ENCODE measurements at regions not wholly inside any gene's neighbourhood (a gene's known extent, or its start where the extent isn't known, plus 50 kb on each side); places are given as distances from the start of the nearest gene placed in this dataset.
A peak's percentile ranks its signal among the peaks of the same experiment; 100 is the strongest.

DNA sequence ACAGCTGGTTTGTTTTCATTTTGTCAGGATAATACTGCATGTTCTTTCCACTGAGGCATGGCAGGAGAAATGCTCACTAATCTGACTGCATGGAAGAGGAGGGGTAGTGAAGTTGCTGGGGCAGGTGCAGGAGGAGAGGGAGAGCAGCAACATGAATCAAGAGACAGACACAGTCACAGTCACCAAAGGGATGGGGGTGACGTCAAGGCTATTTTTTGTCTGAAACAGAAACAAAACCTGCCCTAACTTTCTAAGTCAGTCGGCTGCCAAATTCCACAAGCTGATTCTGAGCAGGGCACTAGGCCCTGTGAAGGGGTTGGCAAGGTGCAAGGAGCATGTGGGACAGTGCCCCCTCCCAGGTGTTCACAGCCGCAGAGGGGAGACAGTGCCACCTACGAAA lies 186.6 kb upstream of the NSMCE3 start:
- no peak for DNase-seq (ENCODE audit: low read depth in 2 of 2)

DNA sequence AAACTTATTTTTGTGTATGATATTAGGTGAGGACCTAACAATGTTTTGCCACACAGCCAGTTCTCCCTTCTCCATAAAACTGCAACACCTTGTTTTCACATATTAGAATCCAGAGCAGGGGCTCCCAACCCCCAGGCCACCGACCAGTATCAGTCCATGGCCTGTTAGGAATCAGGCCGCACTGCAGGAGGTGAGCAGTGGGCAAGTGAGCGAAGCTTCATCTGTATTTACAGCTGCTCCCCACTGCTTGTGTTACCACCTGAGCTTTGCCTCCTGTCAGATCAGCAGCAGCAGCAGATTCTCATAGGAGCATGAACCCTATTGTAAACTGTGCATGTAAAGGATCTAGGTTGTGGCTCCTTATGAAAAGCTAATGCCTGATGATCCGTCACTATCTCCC lies 185.9 kb upstream of the NSMCE3 start:
- no peak for DNase-seq (ENCODE audit: low read depth in 2 of 2)

DNA sequence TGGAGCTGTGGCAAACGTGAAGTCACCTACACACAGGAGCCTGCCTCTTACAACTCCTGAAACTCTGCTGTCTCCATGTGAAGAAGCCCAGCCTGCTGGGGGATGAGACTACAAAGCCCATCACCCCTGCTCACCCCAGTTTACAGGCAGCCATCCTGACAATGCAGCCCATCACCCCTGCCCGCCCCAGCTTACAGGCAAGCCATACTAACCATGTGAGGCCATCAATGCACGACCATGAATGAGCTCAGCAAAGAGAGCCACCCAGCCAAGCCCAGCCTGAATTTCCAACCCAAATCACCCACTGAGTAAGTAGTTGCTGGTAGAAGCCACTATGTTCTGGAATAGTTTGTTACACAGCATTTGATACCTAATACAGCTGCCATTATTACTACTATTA lies 185.4 kb upstream of the NSMCE3 start:
- DNase-seq (ENCODE audit: low read depth in 2 of 2): no peak

DNA sequence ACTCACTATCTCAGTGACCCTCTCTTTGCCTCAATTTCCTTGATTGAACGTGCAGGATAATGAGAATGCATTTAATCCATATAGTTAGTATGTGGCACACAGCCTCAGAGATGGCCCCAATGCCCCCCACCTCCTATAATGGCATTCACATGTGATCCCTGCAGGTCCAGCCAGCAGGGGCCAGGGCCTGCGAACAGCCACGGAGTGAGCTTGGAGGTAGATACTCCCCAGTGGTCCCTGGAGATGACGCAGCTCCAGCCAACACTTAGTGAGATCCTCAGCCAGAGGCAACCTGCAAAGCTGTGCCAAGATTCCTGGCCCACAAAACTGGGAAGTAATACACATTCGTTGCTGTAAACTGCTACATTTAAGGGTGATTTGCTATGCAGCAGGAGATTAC lies 184.9 kb upstream of the NSMCE3 start:
- DNase-seq (ENCODE audit: low read depth in 2 of 2): no peak

DNA sequence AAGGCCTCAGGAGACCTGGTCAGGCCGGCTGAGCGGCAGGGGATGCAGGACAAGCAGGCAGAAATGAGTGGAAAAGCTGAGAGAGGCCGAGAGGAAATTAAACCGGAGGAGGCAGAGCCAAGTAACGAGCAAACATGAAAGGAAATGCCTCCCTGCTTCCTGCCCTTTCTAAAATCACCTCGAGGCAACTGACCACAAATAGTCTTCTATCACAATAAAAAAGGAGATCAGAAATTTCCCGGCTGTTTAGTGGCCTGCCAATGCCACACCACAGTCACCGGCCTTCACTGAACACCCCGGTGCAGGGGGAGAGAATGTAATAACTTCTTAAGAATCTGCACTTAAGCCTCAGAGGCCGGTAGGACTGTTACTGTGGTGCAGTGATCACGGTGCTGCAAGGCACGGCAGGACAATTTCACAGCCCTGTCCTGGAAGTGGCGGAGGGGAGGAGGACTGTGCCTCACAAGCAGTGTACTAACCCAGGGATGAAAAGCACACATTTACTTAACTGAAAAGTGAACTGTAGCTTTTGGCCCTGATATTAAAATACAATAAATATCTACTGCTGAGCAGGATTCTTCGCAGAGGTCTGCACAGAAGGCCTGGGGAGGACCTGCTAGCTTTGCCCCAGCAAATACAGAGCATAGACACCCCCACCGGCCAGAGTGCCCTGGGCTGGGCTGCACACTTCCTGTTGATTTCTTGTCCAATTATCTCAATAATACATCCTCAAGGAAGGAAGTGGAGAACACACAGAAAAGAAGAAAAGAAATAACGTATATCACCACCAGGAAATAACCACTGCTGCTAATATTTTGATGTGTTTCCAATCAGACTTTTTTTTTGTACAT lies 183.5 kb upstream of the NSMCE3 start:
- DNase-seq (ENCODE audit: low read depth in 2 of 2): peak in 1 of 2 donors; percentile 6

DNA sequence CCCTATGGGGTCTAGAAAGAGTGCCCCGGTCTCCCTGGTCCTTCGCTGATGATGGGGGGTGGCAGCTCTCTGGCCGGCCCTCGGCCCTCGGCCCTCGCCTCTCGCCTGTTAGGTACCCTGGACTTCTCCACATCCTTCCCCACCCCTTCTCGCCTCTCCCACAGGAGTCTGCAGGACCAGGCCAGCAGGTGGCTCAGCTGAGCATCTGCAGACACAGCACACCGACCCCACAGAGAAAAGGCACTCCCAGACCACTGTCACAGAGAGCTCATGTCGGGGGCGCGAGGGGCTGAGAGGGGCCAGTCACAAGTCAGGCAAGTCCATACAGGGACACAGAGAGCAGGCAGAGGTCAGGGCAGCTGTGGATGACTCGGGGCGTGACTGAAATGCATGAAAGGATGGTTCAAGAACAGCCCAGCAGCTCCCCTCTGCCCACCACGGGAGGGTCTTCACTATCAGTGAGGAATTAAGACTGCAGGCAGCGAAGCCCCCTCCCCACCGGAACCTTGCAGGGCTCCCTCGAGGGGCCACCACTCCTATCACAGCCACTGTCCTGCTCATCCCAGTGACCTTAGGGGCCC lies 181.7 kb upstream of the NSMCE3 start:
- DNase-seq (ENCODE audit: low read depth in 2 of 2): no peak

DNA sequence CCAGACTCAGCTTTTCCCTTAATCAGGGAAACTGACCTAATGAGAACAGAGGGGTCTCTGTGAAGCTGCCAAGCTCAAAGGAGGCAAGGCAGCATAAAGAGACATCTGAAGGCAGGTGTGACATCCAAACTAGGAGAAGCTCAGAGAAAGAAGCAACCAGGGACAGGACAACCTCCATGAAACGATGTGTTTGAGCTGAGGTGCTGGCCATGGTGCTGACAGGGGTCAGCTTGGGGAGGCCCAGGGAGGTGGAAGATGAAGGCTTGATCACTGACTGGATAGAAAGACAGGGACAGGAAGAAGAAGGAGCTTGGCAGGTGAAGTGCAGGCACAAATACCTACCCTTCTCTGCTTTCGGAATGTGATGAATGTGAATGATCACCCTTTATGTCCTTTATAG lies 179.5 kb upstream of the NSMCE3 start:
- DNase-seq (ENCODE audit: low read depth in 2 of 2): peak in 1 of 2 donors; percentile 10

DNA sequence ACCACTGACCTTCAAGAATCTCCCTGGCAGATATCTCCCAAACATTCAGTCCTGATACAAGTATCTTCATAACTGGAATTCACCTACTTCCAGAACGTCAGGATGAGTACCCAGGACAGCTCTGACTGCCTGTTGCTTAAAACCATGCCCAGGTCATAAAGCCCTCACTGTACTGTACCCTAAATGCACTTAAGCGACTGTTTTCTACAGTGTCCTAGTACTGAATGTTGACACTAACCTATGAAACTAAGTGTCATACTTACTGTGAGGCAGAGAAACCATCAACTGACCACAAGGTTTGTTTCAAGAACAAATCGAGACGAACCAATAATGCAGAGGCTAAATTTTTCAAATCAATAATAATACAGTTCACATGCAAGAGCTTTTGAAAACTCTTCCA lies 178.7 kb upstream of the NSMCE3 start:
- DNase-seq (ENCODE audit: low read depth in 2 of 2): no peak

DNA sequence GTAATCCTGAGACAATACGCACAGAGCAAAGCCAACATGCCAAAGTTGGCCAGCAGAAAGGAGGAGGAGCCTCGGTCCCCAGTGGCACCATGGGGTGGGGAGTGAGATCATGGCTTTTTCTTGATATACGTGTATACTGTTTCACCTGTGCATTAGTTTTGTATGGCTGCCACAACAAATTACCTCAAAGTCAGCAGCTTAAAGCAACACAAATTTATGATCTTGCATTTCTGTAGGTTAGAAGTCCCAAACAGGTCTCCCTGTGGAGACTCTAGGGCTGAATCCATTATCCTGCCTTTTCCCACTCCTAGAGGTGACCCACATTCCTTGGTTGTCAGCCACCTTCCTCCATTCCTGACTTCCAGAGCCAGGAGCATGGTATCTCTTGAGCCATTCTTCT lies 176.9 kb upstream of the NSMCE3 start:
- DNase-seq (ENCODE audit: low read depth in 2 of 2): no peak

DNA sequence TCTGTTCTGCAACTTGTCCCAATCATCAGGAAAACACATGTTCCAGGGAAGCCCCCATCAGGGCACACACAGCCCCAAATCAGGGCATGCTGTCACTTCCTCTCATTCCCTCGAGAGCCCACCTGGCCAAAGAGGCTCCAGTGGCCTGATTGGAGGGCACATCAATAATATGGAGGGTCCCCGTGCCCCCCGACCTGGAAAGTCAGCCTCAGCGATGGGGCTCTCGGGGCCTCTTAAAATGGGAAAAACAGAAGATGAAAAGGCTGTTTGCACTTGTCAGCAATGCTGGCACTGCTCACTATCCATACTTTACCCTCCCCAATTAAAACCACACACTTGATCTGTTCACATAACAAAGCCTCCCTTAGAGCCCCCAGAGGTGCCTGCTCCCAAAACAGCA lies 172.9 kb upstream of the NSMCE3 start:
- no peak for DNase-seq (ENCODE audit: low read depth in 2 of 2)

DNA sequence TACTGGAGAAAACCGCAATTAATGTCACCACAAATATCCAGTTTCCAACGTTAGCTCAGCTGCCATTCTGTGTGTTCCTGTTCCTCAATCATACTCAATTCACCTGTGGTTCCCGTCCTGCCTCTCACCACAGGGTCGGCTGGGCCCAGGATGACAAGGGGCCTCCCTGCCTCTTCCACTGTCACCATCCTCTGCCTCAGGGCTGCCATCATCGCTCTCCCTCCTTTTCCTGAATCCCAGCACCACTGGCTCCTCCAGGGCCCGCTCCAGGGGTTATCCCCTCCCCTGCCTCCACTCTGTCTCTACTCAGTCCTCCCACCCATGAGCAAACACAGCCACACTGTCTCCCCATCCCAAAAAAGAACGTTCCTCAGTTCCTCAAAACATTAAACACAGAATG lies 170.9 kb upstream of the NSMCE3 start:
- no peak for DNase-seq (ENCODE audit: low read depth in 2 of 2)

DNA sequence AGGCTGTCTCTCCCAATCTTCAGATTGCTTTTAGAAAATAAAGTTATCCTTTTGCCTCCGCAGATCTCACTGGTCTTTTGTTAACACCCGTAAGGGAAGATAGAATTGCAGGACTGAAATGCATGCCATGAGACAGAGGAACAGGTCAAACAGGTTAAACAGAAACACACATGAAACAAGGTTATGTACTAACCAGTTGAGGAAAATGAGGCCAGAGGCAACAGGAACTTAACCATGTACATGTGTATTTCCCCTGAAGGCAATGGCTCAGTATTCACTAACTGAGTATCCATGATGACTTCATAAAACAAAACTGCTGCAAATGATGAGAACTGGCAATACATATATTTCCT lies 169.1 kb upstream of the NSMCE3 start:
- no peak for DNase-seq (ENCODE audit: low read depth in 2 of 2)

DNA sequence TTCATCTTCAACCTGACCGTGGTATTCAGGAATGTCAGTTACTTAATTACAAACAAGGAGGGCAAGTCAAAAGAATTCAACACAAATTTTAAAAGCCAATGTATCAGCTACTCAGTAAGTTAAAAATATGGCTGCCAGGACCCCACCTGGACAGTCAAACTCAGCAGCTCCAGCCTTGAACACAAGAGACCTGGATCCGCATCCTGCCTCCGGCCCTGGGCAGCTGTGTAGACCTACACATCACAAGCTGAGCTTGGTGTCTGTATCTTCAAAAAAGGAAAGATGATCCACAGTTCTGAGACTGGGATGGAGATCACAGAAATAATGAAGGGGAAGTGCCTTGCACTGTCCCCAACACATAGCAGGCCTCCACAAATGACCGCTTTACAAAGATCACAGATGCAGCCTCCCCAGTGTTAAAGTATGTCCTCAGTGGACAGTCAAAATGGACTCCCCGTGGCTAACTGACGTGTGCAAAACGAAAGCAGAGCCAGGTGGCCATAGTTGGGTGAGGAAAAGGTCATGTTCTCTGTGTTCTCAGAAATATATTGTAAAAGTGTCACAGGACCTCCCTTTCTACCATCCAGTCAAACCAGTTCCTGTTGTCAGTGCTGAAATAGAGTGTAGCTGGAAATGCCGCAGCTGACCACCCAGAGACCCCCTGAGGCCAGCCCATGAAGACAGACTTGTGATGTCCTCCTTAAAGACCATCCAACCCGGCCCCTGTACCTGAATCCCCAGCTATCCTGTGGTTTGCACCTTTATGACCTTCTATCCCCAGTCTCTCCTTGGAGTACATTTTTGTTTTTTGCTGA lies 168.5 kb upstream of the NSMCE3 start:
- DNase-seq (ENCODE audit: low read depth in 2 of 2): no peak

DNA sequence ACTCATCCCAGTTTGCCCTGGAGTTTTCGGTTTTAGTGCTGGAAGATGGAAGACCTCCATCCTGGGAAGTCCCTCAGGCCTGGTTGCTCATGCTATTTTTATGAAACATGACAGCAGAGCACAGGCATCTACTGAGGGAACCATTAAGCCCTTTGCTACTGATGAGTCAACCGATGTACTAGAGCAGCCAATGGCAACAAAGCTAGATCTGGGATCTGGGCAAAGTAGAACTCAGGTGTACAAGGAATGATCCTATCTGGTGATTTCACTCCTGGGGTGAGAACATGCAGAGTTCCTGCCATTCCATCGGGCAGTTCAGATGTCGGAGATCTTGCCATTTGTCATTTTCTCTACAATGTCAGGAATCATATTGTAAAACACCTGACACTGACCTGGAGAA lies 166.2 kb upstream of the NSMCE3 start:
- no peak for DNase-seq (ENCODE audit: low read depth in 2 of 2)

DNA sequence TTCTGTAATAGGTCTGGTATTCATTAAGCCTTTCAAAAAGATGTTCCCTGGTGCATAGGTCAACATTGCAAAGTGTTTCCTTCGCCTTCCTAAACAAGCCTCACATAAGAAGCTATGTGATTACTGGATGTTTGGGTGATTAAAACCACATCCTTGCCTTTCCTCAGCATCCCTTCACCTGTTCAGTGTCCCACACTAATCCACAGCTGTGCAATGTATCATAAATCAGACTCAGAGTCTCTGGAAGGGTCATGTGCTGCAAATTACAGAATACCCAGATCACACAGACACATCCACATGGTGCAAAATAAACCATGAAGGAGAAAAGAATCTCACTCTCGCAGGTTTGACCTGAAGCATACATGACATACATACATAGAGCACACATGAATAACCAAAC lies 164.7 kb upstream of the NSMCE3 start:
- DNase-seq (ENCODE audit: low read depth in 2 of 2): no peak

DNA sequence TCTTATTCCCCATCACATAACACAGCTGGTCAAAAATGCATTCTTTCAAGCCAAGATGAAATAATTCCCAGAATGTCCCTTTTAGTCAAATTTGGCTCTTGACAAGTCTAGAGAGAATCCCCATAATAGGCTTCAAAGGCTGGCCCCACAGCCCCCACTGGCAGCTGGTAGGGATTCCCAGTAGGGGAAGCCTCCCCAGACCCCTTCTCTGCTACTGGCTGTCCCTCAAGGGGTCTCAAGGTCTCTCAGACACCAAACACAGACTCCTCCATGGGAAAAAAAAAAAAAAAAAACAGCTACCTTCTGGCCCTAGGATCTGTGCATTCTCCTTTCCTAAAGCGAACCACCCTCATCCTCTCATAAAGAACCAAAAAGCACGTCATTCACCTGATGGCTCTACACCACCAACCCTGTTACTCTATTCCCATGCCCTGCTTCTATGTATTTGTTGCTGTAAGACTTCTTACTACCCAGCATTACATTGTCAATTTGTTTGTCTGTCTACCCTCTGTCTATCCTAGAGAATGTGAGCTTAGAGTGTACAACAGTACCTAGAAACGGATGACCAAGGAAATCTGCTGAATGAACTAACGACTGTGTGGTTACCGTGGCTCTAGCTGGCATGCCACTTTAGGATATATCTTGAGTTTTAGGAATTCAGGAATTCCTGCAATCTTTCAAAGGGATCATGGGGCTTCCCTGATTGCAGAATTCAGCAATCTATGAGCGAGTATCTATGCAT lies 164.1 kb upstream of the NSMCE3 start:
- no peak for DNase-seq (ENCODE audit: low read depth in 2 of 2)

DNA sequence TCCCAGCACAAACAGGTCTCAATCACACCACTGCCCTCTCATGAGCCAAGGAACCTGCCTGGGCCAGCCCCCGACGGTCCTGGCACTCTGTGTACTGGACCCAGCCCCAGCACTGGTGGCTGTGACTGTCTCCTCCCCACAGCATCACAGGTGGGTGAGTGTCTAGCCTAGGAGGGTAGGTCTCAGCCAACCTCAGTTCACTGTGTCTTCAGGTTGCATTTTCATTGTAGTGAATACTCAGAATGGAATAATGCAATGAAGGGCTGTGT lies 163.4 kb upstream of the NSMCE3 start:
- DNase-seq (ENCODE audit: low read depth in 2 of 2): no peak

DNA sequence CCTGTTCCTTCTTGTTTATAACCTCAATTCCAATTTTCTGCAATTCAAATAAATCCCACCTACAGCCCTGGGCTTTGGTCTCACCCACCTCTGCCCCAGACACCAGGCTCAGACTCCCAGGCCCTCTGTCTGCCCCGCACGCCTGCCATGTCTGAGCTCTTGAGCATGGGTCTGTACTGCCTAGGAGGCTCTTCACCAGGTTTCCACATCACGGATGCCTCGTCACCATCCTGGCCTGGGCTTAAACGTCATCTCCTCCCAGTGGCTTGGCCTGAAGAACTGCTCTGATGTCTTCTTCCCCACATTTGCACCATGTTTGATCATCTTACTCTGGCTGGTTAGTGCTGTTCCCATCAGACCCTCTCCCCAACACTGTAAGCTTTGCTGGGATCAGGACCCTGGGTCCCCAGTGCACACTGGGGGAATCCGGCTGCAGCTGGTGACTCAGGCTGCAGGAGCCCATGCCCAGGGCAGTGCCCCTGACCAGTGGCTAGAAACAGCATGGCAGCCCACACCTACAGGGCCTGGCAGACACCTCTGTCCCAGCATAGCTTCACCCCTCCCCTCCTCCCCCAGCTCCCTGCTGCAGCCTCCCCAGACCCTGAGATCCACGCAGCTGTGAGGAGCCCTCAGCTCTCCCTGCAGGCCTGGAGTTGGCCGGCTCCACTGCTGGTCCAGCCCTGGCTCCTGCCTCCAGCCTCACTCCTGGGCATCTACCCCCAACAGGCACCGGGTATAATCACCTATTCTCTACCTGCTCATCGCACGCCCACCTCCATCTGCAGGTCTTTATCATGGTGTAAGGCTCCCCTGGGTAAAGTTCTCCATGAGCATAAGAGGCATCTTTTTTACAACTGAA lies 162.8 kb upstream of the NSMCE3 start:
- DNase-seq (ENCODE audit: low read depth in 2 of 2): no peak

DNA sequence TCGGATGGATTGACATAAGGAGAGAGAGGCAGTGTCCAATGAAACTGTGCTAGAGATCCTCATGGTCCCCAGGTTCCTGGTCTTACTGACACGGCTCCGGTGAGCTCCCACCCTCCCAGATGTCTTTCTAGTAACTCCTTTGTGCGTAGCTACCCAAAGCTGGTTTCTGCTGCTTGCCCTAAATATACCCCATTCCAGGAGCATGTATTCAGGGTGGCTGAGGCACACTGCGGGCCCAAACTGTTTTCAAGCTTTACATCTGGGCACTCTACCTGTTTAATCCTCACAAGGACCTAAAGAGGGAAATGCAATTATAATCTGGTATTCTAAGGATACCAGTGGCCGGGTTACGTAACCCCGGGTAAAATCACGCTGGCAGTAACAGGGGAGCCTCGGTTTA lies 161.2 kb upstream of the NSMCE3 start:
- DNase-seq (ENCODE audit: low read depth in 2 of 2): no peak

DNA sequence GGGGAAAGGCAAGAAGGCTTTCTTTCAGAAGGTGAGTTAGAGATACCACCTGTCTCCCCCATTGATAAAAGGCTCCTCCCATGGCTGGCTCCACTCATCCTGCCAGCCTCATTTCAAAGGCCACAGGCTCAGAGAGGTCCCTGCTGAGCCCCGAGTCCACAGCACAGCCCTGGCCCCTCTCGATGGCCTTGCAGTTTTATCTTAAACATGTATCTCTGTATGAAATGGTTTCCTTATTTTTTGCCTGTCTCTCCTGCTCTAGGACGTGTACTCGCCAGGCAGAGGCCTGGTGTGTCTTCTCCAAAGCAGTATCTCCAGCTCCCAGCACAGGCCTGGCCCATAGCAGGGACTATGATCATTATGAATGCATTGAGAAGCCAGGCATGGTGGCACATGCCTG lies 160.5 kb upstream of the NSMCE3 start:
- DNase-seq (ENCODE audit: low read depth in 2 of 2): no peak

DNA sequence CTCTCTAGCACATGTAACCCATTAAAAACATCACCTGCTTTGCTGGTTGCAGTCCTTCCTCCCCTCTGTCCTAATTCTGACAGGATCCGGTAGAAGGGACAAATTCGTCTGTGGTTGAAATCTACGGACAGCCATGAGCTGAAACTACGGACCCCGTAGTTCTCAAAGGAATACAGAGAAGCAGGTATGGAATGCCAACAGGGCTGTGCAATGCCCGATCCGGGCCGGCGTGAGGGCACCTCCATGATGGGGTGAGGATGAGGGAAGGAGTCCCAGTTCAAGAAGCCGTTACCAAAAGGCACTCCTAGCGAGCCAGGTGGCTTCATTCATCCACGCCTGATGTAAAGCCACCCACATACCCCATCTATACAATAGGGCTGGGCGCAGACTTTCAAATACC lies 160.0 kb upstream of the NSMCE3 start:
- no peak for DNase-seq (ENCODE audit: low read depth in 2 of 2)

Data from dermis microvascular lymphatic vessel endothelial cell (primary cell).